Ishikawa (cell line): ENCODE measurements at regions not wholly inside any gene's neighbourhood (a gene's known extent, or its start where the extent isn't known, plus 50 kb on each side); places are given as distances from the start of the nearest gene placed in this dataset.

Experiments used
- CEBPB ChIP-seq: IDR thresholded peaks from 2 replicates; pipeline ENCODE4 v1.6.1; 2012
- CREB1 ChIP-seq: IDR thresholded peaks from 2 replicates; pipeline ENCODE4 v1.6.1; 2012; ENCODE audit warnings: low read depth
- EGR1 ChIP-seq: IDR thresholded peaks from 2 replicates; pipeline ENCODE4 v1.6.1; 2012
- EP300 ChIP-seq: IDR thresholded peaks from 2 replicates; pipeline ENCODE4 v1.6.1; 2012; ENCODE audit warnings: borderline replicate concordance
- FOXM1 ChIP-seq: IDR thresholded peaks from 2 replicates; pipeline ENCODE4 v1.6.1; 2012; ENCODE audit warnings: low read depth, borderline replicate concordance
- NFIC ChIP-seq: IDR thresholded peaks from 2 replicates; pipeline ENCODE4 v1.6.1; 2012
- RAD21 ChIP-seq: IDR thresholded peaks from 2 replicates; pipeline ENCODE4 v1.6.1; 2012; ENCODE audit warnings: low read depth
- TAF1 ChIP-seq: IDR thresholded peaks from 2 replicates; pipeline ENCODE4 v1.6.1; 2012; ENCODE audit warnings: low read depth, mild to moderate bottlenecking
- TCF12 ChIP-seq: IDR thresholded peaks from 2 replicates; pipeline ENCODE4 v1.6.1; 2012; ENCODE audit warnings: low read depth
- TEAD4 ChIP-seq: IDR thresholded peaks from 2 replicates; pipeline ENCODE4 v1.6.1; 2012
- YY1 ChIP-seq: IDR thresholded peaks from 2 replicates; pipeline ENCODE4 v1.6.1; 2012; ENCODE audit warnings: low read depth
- ZBTB7A ChIP-seq: IDR thresholded peaks from 2 replicates; pipeline ENCODE4 v1.6.1; 2012; ENCODE audit warnings: low read depth
- TF ChIP-seq, protein P1 (sequence below): IDR thresholded peaks from 2 replicates; pipeline ENCODE4 v1.6.1; 2012
- TF ChIP-seq, protein P2 (sequence below): IDR thresholded peaks from 2 replicates; pipeline ENCODE4 v1.6.1; 2012
- TF ChIP-seq, protein P3 (sequence below): IDR thresholded peaks from 2 replicates; pipeline ENCODE4 v1.6.1; 2012; ENCODE audit warnings: low read depth, mild to moderate bottlenecking

DNA sequence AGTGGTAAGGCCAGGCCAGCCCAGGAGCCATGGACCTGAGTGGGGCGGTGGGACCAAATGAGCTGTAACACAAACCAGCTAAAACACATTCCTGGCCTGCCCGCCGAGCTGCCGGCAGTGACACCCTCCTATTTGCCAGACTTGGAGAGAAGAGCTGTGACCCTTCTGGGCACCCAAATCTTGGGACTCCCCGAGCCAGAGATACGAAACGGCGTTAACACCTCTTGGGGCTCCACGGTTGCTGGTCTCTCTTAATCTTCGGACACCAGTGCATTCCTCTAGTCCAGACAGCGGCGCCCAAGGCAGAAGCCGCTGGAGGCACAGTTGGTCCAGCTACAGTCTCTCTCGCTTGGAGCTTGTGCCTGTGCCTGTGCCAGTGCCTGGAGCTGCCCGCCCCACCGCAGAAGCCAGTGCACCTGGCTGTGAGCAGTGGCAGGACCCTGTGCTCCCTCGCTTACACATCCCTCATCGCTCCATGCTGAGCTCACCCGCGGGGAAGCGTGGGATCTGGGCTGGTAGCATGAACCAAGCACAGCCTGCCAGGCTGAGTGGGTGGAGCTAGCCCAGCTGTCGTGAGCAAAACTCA, 147.2 kb upstream of the KLHL1 start:
- no peak for TF ChIP-seq FOXM1
- no peak for TF ChIP-seq CREB1
- TF ChIP-seq NFIC: no peak
- TF ChIP-seq ZBTB7A: no peak
- TF ChIP-seq, protein P1, sequence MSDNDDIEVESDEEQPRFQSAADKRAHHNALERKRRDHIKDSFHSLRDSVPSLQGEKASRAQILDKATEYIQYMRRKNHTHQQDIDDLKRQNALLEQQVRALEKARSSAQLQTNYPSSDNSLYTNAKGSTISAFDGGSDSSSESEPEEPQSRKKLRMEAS: no peak

DNA sequence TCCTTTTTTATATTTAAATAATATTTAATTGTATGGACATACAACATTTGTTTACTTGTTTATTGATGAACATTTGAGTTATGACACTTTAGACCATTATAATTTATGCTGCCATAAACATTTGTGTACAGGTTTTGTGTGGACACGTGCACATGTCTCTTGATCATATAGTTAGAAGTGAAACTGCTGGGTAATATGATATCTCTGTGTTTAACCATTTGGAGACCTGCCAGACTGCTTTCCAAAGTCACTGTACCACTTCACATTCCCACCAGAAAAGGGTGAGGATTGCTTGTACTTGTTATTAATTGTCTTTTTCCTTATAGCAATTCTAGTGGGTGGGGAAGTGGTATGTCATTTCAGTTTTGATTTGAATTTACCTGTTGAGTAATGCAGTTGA, 145.6 kb upstream of the KLHL1 start:
- TF ChIP-seq, protein P1: peak; percentile 35; the same call in 1 of the 2 replicates
- TF ChIP-seq EP300 (no peak), TCF12 (no peak), CEBPB (no peak), CREB1 (no peak), EGR1 (no peak), TEAD4 (0 out of 2 replicates have a peak, but pooled peaks have one; percentile 13), FOXM1 (0 out of 2 replicates have a peak, but pooled peaks have one; percentile 17), TAF1 (no peak), NFIC (peak; percentile 62), RAD21 (no peak), YY1 (no peak), ZBTB7A (no peak)
- TF ChIP-seq, protein P2, sequence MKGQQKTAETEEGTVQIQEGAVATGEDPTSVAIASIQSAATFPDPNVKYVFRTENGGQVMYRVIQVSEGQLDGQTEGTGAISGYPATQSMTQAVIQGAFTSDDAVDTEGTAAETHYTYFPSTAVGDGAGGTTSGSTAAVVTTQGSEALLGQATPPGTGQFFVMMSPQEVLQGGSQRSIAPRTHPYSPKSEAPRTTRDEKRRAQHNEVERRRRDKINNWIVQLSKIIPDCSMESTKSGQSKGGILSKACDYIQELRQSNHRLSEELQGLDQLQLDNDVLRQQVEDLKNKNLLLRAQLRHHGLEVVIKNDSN: 0 out of 2 replicates have a peak, but pooled peaks have one; percentile 18
- TF ChIP-seq, protein P3, sequence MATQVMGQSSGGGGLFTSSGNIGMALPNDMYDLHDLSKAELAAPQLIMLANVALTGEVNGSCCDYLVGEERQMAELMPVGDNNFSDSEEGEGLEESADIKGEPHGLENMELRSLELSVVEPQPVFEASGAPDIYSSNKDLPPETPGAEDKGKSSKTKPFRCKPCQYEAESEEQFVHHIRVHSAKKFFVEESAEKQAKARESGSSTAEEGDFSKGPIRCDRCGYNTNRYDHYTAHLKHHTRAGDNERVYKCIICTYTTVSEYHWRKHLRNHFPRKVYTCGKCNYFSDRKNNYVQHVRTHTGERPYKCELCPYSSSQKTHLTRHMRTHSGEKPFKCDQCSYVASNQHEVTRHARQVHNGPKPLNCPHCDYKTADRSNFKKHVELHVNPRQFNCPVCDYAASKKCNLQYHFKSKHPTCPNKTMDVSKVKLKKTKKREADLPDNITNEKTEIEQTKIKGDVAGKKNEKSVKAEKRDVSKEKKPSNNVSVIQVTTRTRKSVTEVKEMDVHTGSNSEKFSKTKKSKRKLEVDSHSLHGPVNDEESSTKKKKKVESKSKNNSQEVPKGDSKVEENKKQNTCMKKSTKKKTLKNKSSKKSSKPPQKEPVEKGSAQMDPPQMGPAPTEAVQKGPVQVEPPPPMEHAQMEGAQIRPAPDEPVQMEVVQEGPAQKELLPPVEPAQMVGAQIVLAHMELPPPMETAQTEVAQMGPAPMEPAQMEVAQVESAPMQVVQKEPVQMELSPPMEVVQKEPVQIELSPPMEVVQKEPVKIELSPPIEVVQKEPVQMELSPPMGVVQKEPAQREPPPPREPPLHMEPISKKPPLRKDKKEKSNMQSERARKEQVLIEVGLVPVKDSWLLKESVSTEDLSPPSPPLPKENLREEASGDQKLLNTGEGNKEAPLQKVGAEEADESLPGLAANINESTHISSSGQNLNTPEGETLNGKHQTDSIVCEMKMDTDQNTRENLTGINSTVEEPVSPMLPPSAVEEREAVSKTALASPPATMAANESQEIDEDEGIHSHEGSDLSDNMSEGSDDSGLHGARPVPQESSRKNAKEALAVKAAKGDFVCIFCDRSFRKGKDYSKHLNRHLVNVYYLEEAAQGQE: no peak

DNA sequence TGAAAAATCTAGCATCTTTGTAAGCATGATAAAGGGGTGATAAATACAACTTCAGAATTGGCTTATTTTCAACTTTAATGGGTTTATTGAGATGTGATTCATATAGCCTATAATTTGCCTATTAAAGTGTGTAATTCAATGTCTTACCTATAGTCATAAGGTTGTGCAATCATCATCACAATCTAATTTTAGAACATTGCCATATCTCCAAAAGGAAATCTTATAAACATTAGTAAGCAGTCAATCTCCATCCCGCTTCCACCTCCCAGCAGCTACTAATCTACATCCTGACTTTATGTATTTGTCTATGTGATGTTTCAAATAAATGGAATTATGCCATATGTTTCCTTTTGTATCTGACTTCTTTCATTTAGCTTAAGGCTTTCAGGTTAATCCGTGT, 145.2 kb upstream of the KLHL1 start:
- peak; percentile 37; the same call in 1 of the 2 replicates for TF ChIP-seq CEBPB
- no peak for TF ChIP-seq EGR1

DNA sequence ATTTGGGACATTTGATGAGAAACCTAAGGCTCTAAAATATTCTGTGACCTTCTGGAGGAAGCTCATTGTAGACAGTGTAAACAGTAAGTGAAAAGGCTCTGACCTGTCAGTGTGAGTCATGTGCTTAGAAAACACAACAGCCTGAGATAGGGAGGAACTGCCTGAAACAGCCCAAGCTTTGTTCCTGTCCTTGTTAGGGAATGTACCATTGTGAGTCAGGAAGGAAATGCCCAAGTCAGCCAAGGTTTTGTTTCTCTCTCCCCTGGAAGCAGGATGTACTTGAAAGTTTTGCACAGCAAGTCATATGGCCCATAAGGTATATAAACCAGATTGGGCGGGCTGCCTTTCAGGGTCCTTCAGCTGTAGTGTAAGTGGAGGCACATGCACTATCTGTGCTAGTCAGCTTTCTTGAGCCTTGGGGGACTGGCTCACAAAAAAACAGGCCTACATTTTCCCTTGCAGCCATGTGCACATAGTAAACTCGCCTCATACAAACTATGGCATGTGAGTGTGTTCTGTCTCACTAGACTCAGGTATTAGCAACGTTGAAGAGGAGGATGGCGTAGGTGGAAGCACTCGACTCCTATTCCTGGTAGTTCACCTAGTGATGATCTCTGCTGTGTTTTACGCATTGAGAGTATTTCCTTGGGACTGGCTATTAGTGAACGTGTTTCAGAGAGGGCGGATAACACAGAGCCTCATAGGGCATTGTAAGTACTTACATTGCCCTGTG, 141.2 kb upstream of the KLHL1 start:
- TF ChIP-seq YY1: no peak
- no peak for TF ChIP-seq NFIC
- TF ChIP-seq, protein P2: no peak
- no peak for TF ChIP-seq TAF1
- TF ChIP-seq CEBPB: no peak
- TF ChIP-seq ZBTB7A: no peak
- TF ChIP-seq, protein P3: no peak
- TF ChIP-seq CREB1: no peak

DNA sequence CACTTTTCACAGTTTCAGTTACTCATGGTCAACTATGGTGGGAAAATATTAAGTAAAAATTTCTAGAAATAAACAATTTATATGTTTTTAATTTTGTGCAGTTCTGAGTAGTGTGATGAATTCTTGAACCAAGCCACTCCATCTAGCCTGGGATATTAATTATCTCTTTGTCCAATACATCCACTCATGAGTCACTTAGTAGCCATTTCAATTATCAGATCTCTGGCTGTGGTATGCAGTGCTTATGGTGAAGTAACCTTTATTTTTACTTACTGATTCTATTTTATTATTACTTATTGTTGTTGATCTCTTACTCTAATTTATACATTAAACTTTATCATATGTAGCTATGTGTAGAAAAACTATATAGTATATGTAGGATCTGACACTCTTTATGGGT, 128.9 kb upstream of the KLHL1 start:
- TF ChIP-seq EGR1 (no peak), FOXM1 (no peak), YY1 (no peak), NFIC (no peak), EP300 (no peak), CEBPB (no peak)

DNA sequence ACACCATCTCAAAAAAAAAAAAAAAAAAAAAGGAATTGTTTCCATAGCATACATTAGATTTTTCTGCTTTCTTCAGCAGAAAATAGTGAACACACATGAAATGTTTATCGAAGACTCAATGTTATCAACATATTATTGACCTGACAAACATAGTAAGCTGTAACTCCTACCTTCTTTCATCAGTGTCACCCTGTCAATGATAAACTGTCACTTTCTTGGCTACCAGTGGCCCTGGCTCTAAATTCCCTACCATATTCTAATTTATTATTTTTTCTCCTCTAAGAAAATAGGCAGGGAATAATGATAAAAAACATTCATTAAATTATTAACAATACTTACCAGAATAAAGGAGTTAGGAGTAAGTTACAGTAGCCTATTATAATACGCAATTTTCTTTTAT, 127.3 kb upstream of the KLHL1 start:
- TF ChIP-seq NFIC (no peak), TCF12 (no peak), EGR1 (no peak), TAF1 (no peak)

DNA sequence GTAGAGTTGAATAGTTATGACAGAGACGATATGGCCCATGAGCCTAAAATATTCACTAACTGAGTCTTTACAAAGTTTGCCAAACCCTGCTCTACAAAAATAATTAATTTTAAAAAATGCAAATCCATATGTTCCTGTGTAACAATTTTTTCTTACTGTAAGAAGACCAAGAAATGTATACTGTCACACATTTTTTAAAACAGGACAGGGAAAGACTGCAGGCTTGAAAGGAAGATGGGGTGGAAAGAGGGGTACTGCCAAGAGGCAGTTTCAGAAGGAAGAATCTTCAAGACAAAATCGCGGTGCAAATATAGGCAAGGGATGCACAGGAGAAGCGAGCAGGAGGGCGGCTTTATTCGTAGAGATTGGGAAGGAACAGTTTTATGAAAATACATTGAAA, 115.7 kb upstream of the KLHL1 start:
- TF ChIP-seq CREB1 (no peak), FOXM1 (no peak)
